GM23338 (cell line): ENCODE measurements at regions not wholly inside any gene's neighbourhood (a gene's known extent, or its start where the extent isn't known, plus 50 kb on each side); places are given as distances from the start of the nearest gene placed in this dataset.
"Not testable (repeated sequence)": the region's sequence is repeated elsewhere in the genome, so short reads cannot be mapped to it uniquely, and the experiment has no call there.

Experiments used
- CREB1 ChIP-seq: fragments of 250-450 bp; sonication (Bioruptor Pico); IDR thresholded peaks from 2 replicates; pipeline ENCODE4 v1.5.0; 2020; ENCODE audit warnings: low read depth, mild to moderate bottlenecking, moderate library complexity
- CTCF ChIP-seq, 2 experiments: fragments of 200-600 bp in 1 of 2; sonication (generic) in 1 of 2; conservative IDR thresholded peaks; 2 replicates each; pipeline versions ENCODE4 v1.5.1 to v1.6.1; 2016 to 2017; ENCODE audit warnings: antibody characterized with exemption in 2 of 2, low read depth in 2 of 2, mild to moderate bottlenecking in 2 of 2, moderate library complexity in 1 of 2
- EZH2 ChIP-seq: fragments of 200-600 bp; sonication (generic); IDR thresholded peaks from one replicate; pipeline ENCODE4 v1.8.0; 2017; ENCODE audit warnings: antibody characterized with exemption, mild to moderate bottlenecking, low read depth; ENCODE audit not compliant: unreplicated experiment
- EZH2phosphoT487 ChIP-seq: fragments of 200-600 bp; sonication (generic); IDR thresholded peaks from one replicate; pipeline ENCODE4 v1.8.1; 2018; ENCODE audit warnings: antibody characterized with exemption; ENCODE audit not compliant: unreplicated experiment
- JUNB ChIP-seq: IDR thresholded peaks from one replicate; pipeline ENCODE4 v1.6.1; 2016; ENCODE audit warnings: antibody characterized with exemption; ENCODE audit not compliant: unreplicated experiment
- NANOG ChIP-seq: IDR thresholded peaks from 2 replicates; pipeline ENCODE4 v1.6.1; 2016; ENCODE audit warnings: antibody characterized with exemption, borderline replicate concordance
- POLR2AphosphoS5 ChIP-seq: IDR thresholded peaks from 2 replicates; pipeline ENCODE4 v1.6.1; 2016; ENCODE audit warnings: antibody characterized with exemption, low read depth
- REST ChIP-seq: IDR thresholded peaks from one replicate; pipeline ENCODE4 v1.6.1; 2018; ENCODE audit warnings: antibody characterized with exemption; ENCODE audit not compliant: unreplicated experiment
- ZNF114 ChIP-seq: fragments of 250-450 bp; sonication (Bioruptor Pico); IDR thresholded peaks from 2 replicates; pipeline ENCODE4 v1.5.0; 2020; ENCODE audit warnings: mild to moderate bottlenecking, moderate library complexity
- ZNF331 ChIP-seq: fragments of 250-450 bp; sonication (Bioruptor Pico); IDR thresholded peaks from 2 replicates; pipeline ENCODE4 v1.5.0; 2020; ENCODE audit warnings: low read depth, mild to moderate bottlenecking, moderate library complexity
- TF ChIP-seq, protein P1 (sequence below): IDR thresholded peaks from 2 replicates; pipeline ENCODE4 v1.6.1; 2016; ENCODE audit warnings: antibody characterized with exemption

DNA sequence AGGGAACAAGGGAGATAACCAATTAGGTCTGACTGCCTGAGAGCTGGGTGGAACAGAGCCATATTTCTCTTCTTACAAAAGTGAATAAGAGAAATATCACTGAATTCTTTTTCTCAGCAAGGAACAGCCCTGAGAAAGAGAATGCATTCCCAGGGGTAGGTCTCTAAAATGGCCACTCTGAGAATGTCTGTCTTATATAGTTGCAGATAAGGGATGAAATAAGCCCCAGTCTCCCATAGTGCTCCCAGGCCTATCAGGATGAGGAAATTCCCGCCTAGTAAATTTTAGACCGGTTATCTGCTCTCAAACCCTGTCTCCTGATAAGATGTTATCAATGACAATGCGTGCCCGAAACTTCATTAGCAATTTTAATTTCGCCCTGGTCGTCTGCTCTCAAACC, 67.3 kb upstream of the WDFY3 start:
- TF ChIP-seq CTCF (conservative IDR thresholded peaks at IDR 0.05; ENCODE audit: low read depth in 2 of 2); EZH2phosphoT487; EZH2; REST; CREB1 (CRISPR knock-in tag); POLR2AphosphoS5; NANOG; ZNF331 (CRISPR knock-in tag); JUNB; ZNF114 (CRISPR knock-in tag): not testable (repeated sequence)
- TF ChIP-seq, protein P1, sequence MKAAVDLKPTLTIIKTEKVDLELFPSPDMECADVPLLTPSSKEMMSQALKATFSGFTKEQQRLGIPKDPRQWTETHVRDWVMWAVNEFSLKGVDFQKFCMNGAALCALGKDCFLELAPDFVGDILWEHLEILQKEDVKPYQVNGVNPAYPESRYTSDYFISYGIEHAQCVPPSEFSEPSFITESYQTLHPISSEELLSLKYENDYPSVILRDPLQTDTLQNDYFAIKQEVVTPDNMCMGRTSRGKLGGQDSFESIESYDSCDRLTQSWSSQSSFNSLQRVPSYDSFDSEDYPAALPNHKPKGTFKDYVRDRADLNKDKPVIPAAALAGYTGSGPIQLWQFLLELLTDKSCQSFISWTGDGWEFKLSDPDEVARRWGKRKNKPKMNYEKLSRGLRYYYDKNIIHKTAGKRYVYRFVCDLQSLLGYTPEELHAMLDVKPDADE = not testable (repeated sequence)
